Mammary epithelial cell (primary cell): ENCODE measurements at regions not wholly inside any gene's neighbourhood (a gene's known extent, or its start where the extent isn't known, plus 50 kb on each side); places are given as distances from the start of the nearest gene placed in this dataset.

Experiments
- EZH2 ChIP-seq: IDR thresholded peaks from 2 replicates; pipeline ENCODE4 v1.6.1; 2012; ENCODE audit warnings: low read length, inconsistent platforms, borderline replicate concordance
- TF ChIP-seq, protein P1 (sequence below), 2 donors: IDR thresholded peaks in 1 of 2; conservative IDR thresholded peaks in 1 of 2; 2 replicates each; pipeline ENCODE4 v1.5.1; 2011 to 2012; ENCODE audit warnings: inconsistent platforms in 2 of 2, low read length in 2 of 2, mild to moderate bottlenecking in 2 of 2, control low read depth in 1 of 2, low read depth in 1 of 2; ENCODE audit not compliant: insufficient read depth in 1 of 2; ENCODE audit errors: extremely low read depth in 1 of 2

- TF ChIP-seq, protein P1, sequence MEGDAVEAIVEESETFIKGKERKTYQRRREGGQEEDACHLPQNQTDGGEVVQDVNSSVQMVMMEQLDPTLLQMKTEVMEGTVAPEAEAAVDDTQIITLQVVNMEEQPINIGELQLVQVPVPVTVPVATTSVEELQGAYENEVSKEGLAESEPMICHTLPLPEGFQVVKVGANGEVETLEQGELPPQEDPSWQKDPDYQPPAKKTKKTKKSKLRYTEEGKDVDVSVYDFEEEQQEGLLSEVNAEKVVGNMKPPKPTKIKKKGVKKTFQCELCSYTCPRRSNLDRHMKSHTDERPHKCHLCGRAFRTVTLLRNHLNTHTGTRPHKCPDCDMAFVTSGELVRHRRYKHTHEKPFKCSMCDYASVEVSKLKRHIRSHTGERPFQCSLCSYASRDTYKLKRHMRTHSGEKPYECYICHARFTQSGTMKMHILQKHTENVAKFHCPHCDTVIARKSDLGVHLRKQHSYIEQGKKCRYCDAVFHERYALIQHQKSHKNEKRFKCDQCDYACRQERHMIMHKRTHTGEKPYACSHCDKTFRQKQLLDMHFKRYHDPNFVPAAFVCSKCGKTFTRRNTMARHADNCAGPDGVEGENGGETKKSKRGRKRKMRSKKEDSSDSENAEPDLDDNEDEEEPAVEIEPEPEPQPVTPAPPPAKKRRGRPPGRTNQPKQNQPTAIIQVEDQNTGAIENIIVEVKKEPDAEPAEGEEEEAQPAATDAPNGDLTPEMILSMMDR (conservative IDR thresholded peaks at IDR 0.05 in 1 of 2, IDR thresholded peaks at IDR 0.05 in 1 of 2; ENCODE audit: extremely low read depth in 1 of 2, insufficient read depth in 1 of 2, low read depth in 1 of 2, low read length in 2 of 2), result no peak
- TF ChIP-seq EZH2, result no peak
Observed at GRCh38 chr7:17412883-17413282, 114.4 kb downstream of the AHR start.
